Left renal pelvis (tissue), 4 donors: ENCODE measurements at regions not wholly inside any gene's neighbourhood (a gene's known extent, or its start where the extent isn't known, plus 50 kb on each side); places are given as distances from the start of the nearest gene placed in this dataset.

Experiments used
- DNase-seq, 4 donors: peaks; one replicate each; pipeline ENCODE4 v3.0.0-alpha.2; 2013; ENCODE audit warnings: low read depth in 4 of 4, low spot score in 3 of 4

DNA sequence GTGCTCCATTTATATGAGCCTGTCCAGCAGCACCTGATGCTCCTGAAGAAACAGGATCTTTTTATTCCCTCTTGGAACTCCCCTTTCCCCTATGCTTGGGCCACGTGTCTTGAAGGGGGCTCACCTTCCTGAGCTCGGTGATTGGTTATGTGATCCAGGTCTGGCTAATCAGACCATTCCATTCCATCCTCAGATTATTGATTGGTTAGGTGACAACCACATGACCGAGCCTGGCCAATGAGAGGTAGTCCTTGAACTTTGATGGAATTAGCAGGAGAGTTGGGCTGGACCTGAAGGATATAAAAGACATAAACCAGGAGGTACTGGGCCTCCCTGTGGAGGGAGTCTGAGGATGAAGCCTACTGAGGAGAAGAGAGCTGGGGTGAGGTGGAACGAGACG is 216.6 kb upstream of the LHX5 start:
- DNase-seq: no peak

DNA sequence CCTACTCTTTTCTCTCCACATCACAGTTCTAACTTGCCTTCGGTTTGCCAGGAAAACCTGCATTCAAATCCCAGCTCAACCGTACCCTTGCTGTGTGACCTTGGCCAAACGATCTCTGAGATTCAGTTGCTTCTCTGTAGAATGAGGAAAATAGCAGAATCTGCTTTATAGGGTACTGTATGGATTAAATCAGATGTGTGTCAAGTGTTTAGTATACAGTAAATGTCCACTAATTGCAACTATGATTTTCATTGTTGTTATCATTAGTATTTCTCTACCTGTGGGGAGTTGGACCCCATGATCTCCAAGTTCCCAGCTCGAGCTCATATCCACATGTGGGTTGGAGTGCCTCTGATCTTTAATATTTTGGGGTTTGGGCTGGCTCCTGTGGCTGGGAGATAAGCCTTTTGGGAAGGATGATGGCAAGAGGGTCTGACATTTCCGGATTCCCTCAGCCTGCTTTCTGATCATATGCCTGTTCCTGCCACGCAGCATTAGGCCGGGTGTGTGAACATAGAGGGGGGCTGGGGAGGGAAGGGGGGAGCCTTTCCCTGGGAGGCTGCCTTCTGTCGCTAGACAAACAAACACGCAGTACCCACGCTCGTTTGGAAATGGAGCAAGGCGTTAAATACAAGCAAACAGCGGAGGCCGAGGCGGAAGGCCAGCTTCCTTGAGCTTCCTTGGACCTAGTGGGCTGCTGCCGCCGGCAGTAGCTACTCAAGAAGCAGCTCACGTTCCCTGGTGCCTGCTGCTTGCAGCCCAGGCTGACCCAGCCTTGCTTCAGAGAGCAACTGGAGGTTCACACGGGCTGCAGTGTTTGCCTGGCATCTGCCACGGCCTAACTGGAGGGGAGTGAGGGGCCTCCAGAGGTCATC is 213.5 kb upstream of the LHX5 start:
- no peak for DNase-seq

GRCh38 chr12:113684053-113684907 is 212.6 kb upstream of the LHX5 start:
- no peak for DNase-seq

DNA sequence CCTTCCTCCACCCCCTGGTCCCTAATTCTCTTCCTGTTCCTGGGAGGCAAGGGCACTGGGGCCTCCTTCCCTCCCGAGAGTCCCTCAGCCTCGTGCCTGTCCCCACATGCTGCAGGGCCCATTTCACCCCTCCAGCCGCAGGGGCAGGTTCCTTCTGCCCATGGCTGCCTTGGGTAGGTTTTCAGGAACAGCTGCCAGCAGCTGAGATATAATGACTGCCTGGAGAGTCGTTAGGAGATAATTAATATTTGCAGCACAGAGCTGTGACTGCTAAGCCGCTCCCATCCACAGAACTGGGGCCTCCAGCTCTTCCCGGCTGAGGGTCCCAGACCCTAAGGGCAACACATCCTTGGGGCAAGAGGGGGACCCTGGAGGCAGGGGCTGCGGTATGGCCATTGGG is 211.9 kb upstream of the LHX5 start:
- no peak for DNase-seq

GRCh38 chr12:113680868-113681267 is 209.2 kb upstream of the LHX5 start:
- DNase-seq: no peak

GRCh38 chr12:113678223-113679119 is 206.8 kb upstream of the LHX5 start:
- DNase-seq: no peak

- no peak for DNase-seq
Observed at GRCh38 chr12:113676547-113676946, 204.9 kb upstream of the LHX5 start.

- no peak for DNase-seq
Observed at GRCh38 chr12:113676117-113676516, 204.4 kb upstream of the LHX5 start.

DNA sequence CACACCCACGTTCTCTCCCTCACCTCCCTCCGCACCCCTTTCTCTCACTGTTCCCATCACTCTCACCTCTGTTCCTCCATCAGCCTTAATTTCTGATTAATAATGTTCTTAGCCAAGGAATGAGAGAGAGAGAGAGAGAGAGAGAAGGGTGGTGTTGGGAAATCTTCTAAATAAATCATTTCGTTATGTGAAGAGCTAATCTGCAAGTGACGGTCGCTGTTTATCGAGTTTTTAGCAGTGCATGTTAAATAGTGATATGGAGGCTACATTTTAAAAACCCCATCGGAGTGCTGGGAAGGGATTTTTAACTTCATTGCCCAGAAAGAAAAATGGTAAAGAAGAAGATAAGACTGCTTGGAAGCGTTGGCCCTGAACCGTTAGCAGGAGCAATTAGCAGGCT is 203.3 kb upstream of the LHX5 start:
- DNase-seq: no peak

DNA sequence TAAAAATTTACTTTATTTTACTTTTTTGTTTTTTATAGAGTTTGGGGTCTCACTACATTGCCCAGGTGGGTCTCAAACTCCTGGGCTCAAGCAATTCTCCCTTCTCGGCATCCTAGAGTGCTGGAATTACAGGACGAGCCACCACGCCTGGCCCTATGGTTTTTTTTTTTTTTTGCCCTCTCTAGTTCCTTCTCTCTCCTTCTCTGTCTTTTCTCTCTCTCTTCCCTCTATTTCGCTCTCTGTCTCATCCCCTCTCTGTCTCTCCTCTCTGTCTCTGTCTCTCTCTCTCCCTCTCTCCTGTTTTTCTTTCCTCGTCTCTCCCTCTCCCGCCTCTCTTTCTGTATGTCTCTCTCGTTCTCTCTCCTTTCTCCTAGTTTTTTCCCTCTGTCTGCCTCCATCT is 202.6 kb upstream of the LHX5 start:
- DNase-seq: no peak

DNA sequence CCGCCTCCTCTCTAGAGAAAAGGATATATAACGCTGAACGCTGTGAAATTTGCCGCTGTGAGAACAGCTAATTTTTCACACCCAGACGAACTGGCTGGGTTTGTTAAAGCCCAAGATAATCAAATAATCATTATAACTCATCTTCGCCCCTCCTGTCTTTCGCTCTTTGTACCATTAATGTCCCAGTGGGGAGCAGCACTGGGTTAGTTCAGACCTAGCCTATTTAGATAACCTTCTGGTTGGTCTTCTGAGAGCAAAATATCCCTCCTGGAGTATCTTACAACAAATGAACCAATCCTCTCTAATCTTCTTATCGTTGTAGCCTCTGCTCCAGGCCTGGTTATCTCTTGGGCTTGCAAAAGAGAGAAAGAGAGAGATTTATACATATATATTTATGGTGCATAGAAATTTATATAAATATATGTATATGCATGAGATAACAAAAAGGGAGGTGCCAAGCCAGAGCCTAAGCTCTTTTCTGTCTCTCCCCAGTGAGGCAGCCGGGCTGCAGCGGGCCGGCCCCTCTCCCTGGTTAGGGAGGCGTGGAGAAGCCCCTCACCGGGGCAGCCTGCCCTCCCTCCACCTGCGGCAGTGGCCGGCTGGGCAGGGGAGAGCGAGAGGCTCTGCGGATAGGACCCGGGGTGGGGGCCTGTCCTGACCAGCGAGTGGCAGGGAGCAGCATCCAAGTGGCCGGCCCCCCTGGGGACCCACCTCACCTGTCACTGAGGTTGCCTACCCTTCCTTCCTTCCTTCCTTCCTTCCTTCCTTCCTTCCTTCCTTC is 202.0 kb upstream of the LHX5 start:
- DNase-seq: no peak

GRCh38 chr12:113670742-113671141 is 199.1 kb upstream of the LHX5 start:
- no peak for DNase-seq

- DNase-seq: no peak
Observed at GRCh38 chr12:113667676-113668356, 196.1 kb upstream of the LHX5 start.

- DNase-seq: no peak
Observed at GRCh38 chr12:113667095-113667494, 195.4 kb upstream of the LHX5 start.

GRCh38 chr12:113666223-113666622 is 194.6 kb upstream of the LHX5 start:
- DNase-seq: no peak

DNA sequence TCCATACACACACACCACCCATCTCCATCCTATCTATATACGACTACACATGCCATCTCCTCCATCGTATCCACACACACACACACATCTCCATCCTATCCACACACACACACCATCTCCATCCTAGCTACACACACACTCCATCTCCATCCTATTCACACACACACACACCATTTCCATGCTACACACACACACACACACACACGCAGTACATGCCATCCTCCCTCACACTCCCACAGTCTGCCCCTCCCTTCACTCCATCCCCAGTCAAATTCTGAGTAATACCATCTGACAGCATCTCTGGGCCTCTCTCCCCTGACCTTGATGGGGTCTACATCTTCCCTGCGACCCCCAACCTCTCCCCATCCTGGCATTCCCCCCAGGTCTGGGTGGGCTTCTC is 193.8 kb upstream of the LHX5 start:
- DNase-seq: no peak

- DNase-seq: no peak
Observed at GRCh38 chr12:113664224-113664681, 192.6 kb upstream of the LHX5 start.

GRCh38 chr12:113663396-113663795 is 191.7 kb upstream of the LHX5 start:
- DNase-seq: no peak

- no peak for DNase-seq
Observed at GRCh38 chr12:113660936-113661335, 189.3 kb upstream of the LHX5 start.
